SU-DHL-6 (cell line): ENCODE measurements at regions not wholly inside any gene's neighbourhood (a gene's known extent, or its start where the extent isn't known, plus 50 kb on each side); places are given as distances from the start of the nearest gene placed in this dataset.

Experiments used
- H2AFZ ChIP-seq: fragments of 200-600 bp; sonication (generic); 2 replicates; pipeline ENCODE4 v1.6.1; 2014; ENCODE audit warnings: low read depth, mild to moderate bottlenecking, moderate library complexity, mixed read lengths, antibody characterized with exemption, low read length; ENCODE audit not compliant: severe bottlenecking
- H3F3A ChIP-seq: fragments of 200-600 bp; shearing (Covaris generic); 2 replicates; pipeline ENCODE4 v1.6.0; 2016; ENCODE audit warnings: antibody characterized with exemption, mild to moderate bottlenecking; ENCODE audit not compliant: insufficient read depth
- H3K27ac ChIP-seq: fragments of 200-600 bp; sonication (generic); 2 replicates; pipeline ENCODE4 v1.5.1; 2016; ENCODE audit warnings: low read depth, mild to moderate bottlenecking, low read length, moderate library complexity, mixed read lengths
- H3K27me3 ChIP-seq: fragments of 200-600 bp; sonication (generic), shearing (Covaris generic); 2 replicates; pipeline ENCODE4 v1.6.0; 2014; ENCODE audit warnings: mild to moderate bottlenecking, low read length
- H3K36me3 ChIP-seq: fragments of 200-600 bp; sonication (generic); 2 replicates; pipeline ENCODE4 v1.6.1; 2014; ENCODE audit warnings: mild to moderate bottlenecking, low read length, mixed read lengths
- H3K4me2 ChIP-seq: fragments of 300-600, 200-600 bp; shearing (Covaris generic), sonication (generic); 2 replicates; pipeline ENCODE4 v1.6.0; 2014; ENCODE audit warnings: low read length, low read depth, mild to moderate bottlenecking; ENCODE audit not compliant: poor library complexity, severe bottlenecking
- H3K4me3 ChIP-seq: fragments of 200-600 bp; sonication (generic); 2 replicates; pipeline ENCODE4 v1.5.1; 2014; ENCODE audit warnings: antibody characterized with exemption, low read length, mild to moderate bottlenecking, mixed read lengths; ENCODE audit not compliant: insufficient read depth, poor library complexity, severe bottlenecking
- H3K79me2 ChIP-seq: fragments of 200-600 bp; sonication (generic); 2 replicates; pipeline ENCODE4 v1.6.1; 2014; ENCODE audit warnings: mild to moderate bottlenecking, low read length, moderate library complexity; ENCODE audit not compliant: insufficient read depth
- H3K9ac ChIP-seq: fragments of 200-600 bp; sonication (generic); 2 replicates; pipeline ENCODE4 v1.7.0; 2014; ENCODE audit warnings: mild to moderate bottlenecking, low read length
- H3K9me2 ChIP-seq: fragments of 200-600 bp; sonication (generic); replicated peaks from 2 replicates; pipeline ENCODE4 v1.6.1; 2014; ENCODE audit warnings: low read length; ENCODE audit not compliant: insufficient read depth
- H3K9me3 ChIP-seq: fragments of 200-600 bp; sonication (generic); 2 replicates; pipeline ENCODE4 v1.6.1; 2014; ENCODE audit warnings: low read length, mixed read lengths; ENCODE audit not compliant: insufficient read depth
- H4K20me1 ChIP-seq: fragments of 200-600 bp; sonication (generic); 2 replicates; pipeline ENCODE4 v1.6.1; 2014; ENCODE audit warnings: low read depth, mild to moderate bottlenecking, antibody characterized with exemption, low read length, moderate library complexity, mixed read lengths
- EZH2phosphoT487 ChIP-seq: fragments of 200-600 bp; sonication (generic), shearing (Covaris generic); conservative IDR thresholded peaks from 2 replicates; pipeline ENCODE4 v1.6.1; 2018; ENCODE audit warnings: mild to moderate bottlenecking, antibody characterized with exemption, low read length, moderate library complexity, mixed read lengths
- TF ChIP-seq, protein P1 (sequence below): fragments of 200-600 bp; sonication (generic); IDR thresholded peaks from one replicate; pipeline ENCODE4 v1.5.1; 2017; ENCODE audit warnings: antibody characterized with exemption, mild to moderate bottlenecking, low read length, moderate library complexity; ENCODE audit not compliant: insufficient read depth, poor library complexity, severe bottlenecking

DNA sequence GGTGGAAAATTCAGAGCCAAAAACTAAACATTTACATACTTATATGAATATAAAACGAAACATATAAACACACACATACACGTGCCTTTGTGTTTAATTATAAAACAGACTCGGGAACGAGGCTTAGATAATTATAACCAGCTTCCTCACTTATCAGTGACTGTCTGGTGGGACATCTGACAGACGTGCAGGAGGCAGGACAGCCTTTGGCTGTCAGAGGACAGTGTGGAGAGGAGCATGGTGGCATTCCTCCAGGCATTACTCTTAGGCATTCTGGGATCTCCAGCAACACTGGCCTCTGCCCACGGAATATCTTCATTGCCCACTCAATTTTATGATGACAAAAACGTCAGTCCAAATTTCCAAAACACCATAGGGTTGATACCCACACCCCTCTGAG lies 262.2 kb upstream of the NFE2L3 start:
- Histone ChIP-seq H3K9ac (no peak overlapping the region), H3K27ac (no peak overlapping the region), H3K27me3 (no peaks in the 10 kb centered on the region), H3K79me2 (no peaks in the 10 kb centered on the region), H3K4me3 (no peak overlapping the region), H3K9me3 (no peaks in the 10 kb centered on the region), H3K36me3 (no peaks in the 10 kb centered on the region), H3F3A (peaks cover 13% of the 10 kb centered on the region), H2AFZ (peak overlapping the region; percentile 76), H3K9me2 (no peaks in the 10 kb centered on the region), H3K4me2 (peak overlapping the region; percentile 16), H4K20me1 (no peaks in the 10 kb centered on the region)
- TF ChIP-seq, protein P1, sequence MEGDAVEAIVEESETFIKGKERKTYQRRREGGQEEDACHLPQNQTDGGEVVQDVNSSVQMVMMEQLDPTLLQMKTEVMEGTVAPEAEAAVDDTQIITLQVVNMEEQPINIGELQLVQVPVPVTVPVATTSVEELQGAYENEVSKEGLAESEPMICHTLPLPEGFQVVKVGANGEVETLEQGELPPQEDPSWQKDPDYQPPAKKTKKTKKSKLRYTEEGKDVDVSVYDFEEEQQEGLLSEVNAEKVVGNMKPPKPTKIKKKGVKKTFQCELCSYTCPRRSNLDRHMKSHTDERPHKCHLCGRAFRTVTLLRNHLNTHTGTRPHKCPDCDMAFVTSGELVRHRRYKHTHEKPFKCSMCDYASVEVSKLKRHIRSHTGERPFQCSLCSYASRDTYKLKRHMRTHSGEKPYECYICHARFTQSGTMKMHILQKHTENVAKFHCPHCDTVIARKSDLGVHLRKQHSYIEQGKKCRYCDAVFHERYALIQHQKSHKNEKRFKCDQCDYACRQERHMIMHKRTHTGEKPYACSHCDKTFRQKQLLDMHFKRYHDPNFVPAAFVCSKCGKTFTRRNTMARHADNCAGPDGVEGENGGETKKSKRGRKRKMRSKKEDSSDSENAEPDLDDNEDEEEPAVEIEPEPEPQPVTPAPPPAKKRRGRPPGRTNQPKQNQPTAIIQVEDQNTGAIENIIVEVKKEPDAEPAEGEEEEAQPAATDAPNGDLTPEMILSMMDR, result no peak
- no peak for TF ChIP-seq EZH2phosphoT487

DNA sequence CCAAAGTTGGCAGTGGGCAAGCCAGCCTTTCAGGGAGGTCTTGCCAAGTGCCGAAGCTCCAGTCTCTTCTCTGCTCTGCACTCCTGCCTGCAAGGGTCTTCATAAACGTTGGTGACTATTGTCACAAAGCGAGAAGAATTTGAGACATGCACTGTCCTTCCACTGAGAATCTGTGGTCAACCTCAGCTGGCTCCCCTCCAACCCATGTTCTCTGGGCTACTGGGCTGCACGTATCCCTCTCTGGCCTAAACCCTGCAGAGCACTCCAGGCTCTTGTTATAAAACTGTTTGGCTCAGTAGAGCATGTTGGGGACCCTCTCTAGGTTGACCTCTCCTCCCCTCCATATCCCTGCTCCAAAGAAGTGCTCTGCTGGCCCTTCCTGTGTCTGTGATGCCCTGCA lies 260.4 kb upstream of the NFE2L3 start:
- Histone ChIP-seq H3K36me3 (no peaks in the 10 kb centered on the region), H3K9me2 (no peaks in the 10 kb centered on the region), H2AFZ (no peak overlapping the region), H3K9me3 (no peaks in the 10 kb centered on the region), H3K27ac (no peak overlapping the region), H3K4me3 (no peak overlapping the region), H3K79me2 (no peaks in the 10 kb centered on the region), H3K9ac (no peak overlapping the region), H3K27me3 (no peaks in the 10 kb centered on the region), H3F3A (peaks cover 17% of the 10 kb centered on the region), H4K20me1 (no peaks in the 10 kb centered on the region), H3K4me2 (no peak overlapping the region)
- TF ChIP-seq, protein P1, result no peak
- no peak for TF ChIP-seq EZH2phosphoT487

DNA sequence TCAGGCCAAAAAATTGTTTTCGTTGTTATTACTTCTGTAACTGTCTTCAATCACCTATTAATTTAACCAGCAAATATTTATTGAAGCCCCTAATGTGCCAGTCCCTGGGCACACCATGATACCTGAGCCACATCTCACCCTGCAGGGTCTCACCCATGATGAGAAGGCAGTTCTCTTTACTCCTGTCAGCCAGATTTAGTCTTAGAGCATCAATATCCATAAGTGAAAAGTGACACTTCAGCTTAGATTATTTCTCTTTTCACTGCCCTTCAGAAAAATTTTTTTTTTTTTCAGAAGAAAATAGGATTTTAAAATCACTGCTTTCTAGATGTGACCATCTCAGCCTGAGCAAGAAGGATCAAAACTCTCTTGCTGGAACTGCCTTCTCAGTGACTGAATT lies 258.6 kb upstream of the NFE2L3 start:
- Histone ChIP-seq H3K9me2 (no peaks in the 10 kb centered on the region), H2AFZ (peak overlapping the region; percentile 79), H3K79me2 (no peaks in the 10 kb centered on the region), H3K27me3 (no peaks in the 10 kb centered on the region), H3K27ac (peak overlapping the region; percentile 76), H3K36me3 (no peaks in the 10 kb centered on the region), H3K4me3 (peak overlapping the region; percentile 40), H3F3A (peaks cover 17% of the 10 kb centered on the region), H3K9me3 (no peaks in the 10 kb centered on the region), H3K4me2 (peak overlapping the region; percentile 65), H4K20me1 (no peaks in the 10 kb centered on the region), H3K9ac (peak overlapping the region; percentile 57)
- no peak for TF ChIP-seq EZH2phosphoT487
- TF ChIP-seq, protein P1, result no peak
